HepG2 (cell line): ENCODE measurements at regions not wholly inside any gene's neighbourhood (a gene's known extent, or its start where the extent isn't known, plus 50 kb on each side); places are given as distances from the start of the nearest gene placed in this dataset.

Source experiments
- ATAC-seq: fragments of 200-7000 bp; cut with Tn5 transposase; 3 replicates; pipeline ENCODE4 v1.9.1; 2020; ENCODE audit warnings: mild to moderate bottlenecking, moderate library complexity
- BruUV-seq: library from RNA; stranded (reverse); fragments of 400-500 nt; replicated peaks from 2 replicates; lab custom pipeline; 2021; lab: Mats Ljungman, UMichigan
- CTCF ChIA-PET: fragments of 300-600 bp; formaldehyde crosslinking; extraction: SDS; loops from one replicate; lab custom pipeline; 2021; ENCODE audit warnings: low total read pairs, inconsistent platforms, low intra/inter-chr PET ratio; lab: Yijun Ruan, JAX
- POLR2A ChIA-PET: fragments of 350-600 bp; sonication (Branson Sonifier 250); formaldehyde crosslinking; loops from one replicate; lab custom pipeline; 2020; ENCODE audit warnings: antibody characterized with exemption, inconsistent platforms; lab: Yijun Ruan, JAX
- DNase-seq: peaks from one replicate; pipeline ENCODE4 v3.0.0-alpha.2; 2015; ENCODE audit warnings: low spot score
- FAIRE-seq: peaks from 3 replicates; lab custom pipeline; 2011; peaks lifted over from hg19 to GRCh38; lab: Jason Lieb, UNC
- H2AFZ ChIP-seq: one replicate; pipeline ENCODE4 v1.6.1; 2011; ENCODE audit warnings: low read length, inconsistent platforms
- H3K27ac ChIP-seq: fragments of 300-600 bp; 3 replicates; pipeline ENCODE4 v1.8.0; 2011; ENCODE audit warnings: mixed run types, mild to moderate bottlenecking, mixed read lengths, low read length, inconsistent platforms; ENCODE audit not compliant: insufficient read depth; ENCODE audit errors: extremely low read length
- H3K27me3 ChIP-seq, 2 experiments: fragments of 200-600 bp in 1 of 2; 2 replicates in 1 of 2; 3 replicates in 1 of 2; pipeline versions ENCODE4 v1.6.0 to v1.8.0; 2011; ENCODE audit warnings: low read length in 2 of 2, mild to moderate bottlenecking in 2 of 2, moderate library complexity in 2 of 2, inconsistent platforms in 1 of 2; ENCODE audit not compliant: insufficient read depth in 2 of 2, control insufficient read depth in 1 of 2
- H3K36me3 ChIP-seq, 2 experiments: fragments of 200-600 bp in 1 of 2; replicated peaks in 1 of 2; 2 replicates in 1 of 2; 3 replicates in 1 of 2; pipeline versions ENCODE4 v1.5.1 to v1.8.0; 2011; ENCODE audit warnings: low read length in 2 of 2, inconsistent platforms in 1 of 2; ENCODE audit not compliant: insufficient read depth in 2 of 2, control insufficient read depth in 1 of 2
- H3K4me1 ChIP-seq: 2 replicates; pipeline ENCODE4 v1.5.1; 2012; ENCODE audit warnings: low read length, inconsistent platforms; ENCODE audit not compliant: insufficient read depth
- H3K4me2 ChIP-seq: 2 replicates; pipeline ENCODE4 v1.6.0; 2011; ENCODE audit warnings: low read depth, low read length, inconsistent platforms
- H3K4me3 ChIP-seq, 3 experiments: fragments of 200-600 bp in 1 of 3; sonication (generic), shearing (Covaris generic) in 1 of 3; replicated peaks in 1 of 3; 2 replicates each; pipeline ENCODE4 v1.5.1; 2011 to 2016; ENCODE audit warnings: low read length in 3 of 3, inconsistent platforms in 2 of 3, low read depth in 2 of 3, mild to moderate bottlenecking in 2 of 3, control low read depth in 1 of 3, mixed read lengths in 1 of 3; ENCODE audit not compliant: insufficient read depth in 1 of 3
- H3K79me2 ChIP-seq: one replicate; pipeline ENCODE4 v1.6.1; 2011; ENCODE audit warnings: low read length, inconsistent platforms; ENCODE audit not compliant: insufficient read depth
- H3K9ac ChIP-seq: 2 replicates; pipeline ENCODE4 v1.6.0; 2011; ENCODE audit warnings: mild to moderate bottlenecking, low read depth, low read length, inconsistent platforms; ENCODE audit not compliant: insufficient read depth
- H3K9me3 ChIP-seq: 2 replicates; pipeline ENCODE4 v1.5.1; 2012; ENCODE audit warnings: mild to moderate bottlenecking, low read length
- H4K20me1 ChIP-seq: 2 replicates; pipeline ENCODE4 v1.6.0; 2011; ENCODE audit warnings: inconsistent platforms, mild to moderate bottlenecking, low read length, moderate library complexity; ENCODE audit not compliant: insufficient read depth
- ARNT ChIP-seq: fragments of 450-650 bp; IDR thresholded peaks from 2 replicates; pipeline ENCODE4 v1.6.1; 2017
- GABPA ChIP-seq, 2 experiments: IDR thresholded peaks; 2 replicates each; pipeline ENCODE4 v1.6.1; 2011 to 2016; ENCODE audit warnings: low read depth in 2 of 2, low read length in 1 of 2, missing biosample characterization in 1 of 2, missing genetic modification characterization in 1 of 2
- NCOA5 ChIP-seq: sonication (generic); formaldehyde crosslinking; IDR thresholded peaks from 2 replicates; pipeline ENCODE4 v1.4.0; 2020; ENCODE audit warnings: missing genetic modification reagents
- PHF20 ChIP-seq: sonication (generic); formaldehyde crosslinking; IDR thresholded peaks from 2 replicates; pipeline ENCODE4 v1.5.0; 2020; ENCODE audit warnings: mild to moderate bottlenecking, missing genetic modification reagents
- ZNF512B ChIP-seq: sonication (generic); formaldehyde crosslinking; IDR thresholded peaks from 2 replicates; pipeline ENCODE4 v1.5.1; 2020; ENCODE audit warnings: missing genetic modification reagents, mild to moderate bottlenecking, borderline replicate concordance
- ZNF614 ChIP-seq: IDR thresholded peaks from 2 replicates; pipeline ENCODE4 v1.6.1; 2018; ENCODE audit warnings: missing biosample characterization, missing genetic modification reagents, inconsistent platforms, borderline replicate concordance
- ZNF629 ChIP-seq: sonication (generic); formaldehyde crosslinking; conservative IDR thresholded peaks from 2 replicates; pipeline ENCODE4 v1.5.0; 2020; ENCODE audit warnings: missing genetic modification reagents
- ZNF713 ChIP-seq: sonication (generic); formaldehyde crosslinking; IDR thresholded peaks from 2 replicates; pipeline ENCODE4 v1.4.0; 2020; ENCODE audit warnings: mild to moderate bottlenecking, missing genetic modification reagents
- ZNF737 ChIP-seq: sonication (generic); formaldehyde crosslinking; IDR thresholded peaks from 2 replicates; pipeline ENCODE4 v1.5.0; 2020; ENCODE audit warnings: missing genetic modification reagents, mild to moderate bottlenecking, borderline replicate concordance
- whole genome bisulfite sequencing: methylation state at CpG from one replicate; pipeline ENCODE4 v1.1.6; 2017; ENCODE audit warnings: low lambda C conversion rate; 5-methylcytosine and 5-hydroxymethylcytosine counted together
- in situ Hi-C: cut with HindIII; loops from 2 replicates; pipeline ENCODE4 v1.10.0; 2017; ENCODE audit warnings: low pct_unique_long_range_greater_than_20kb; ENCODE audit not compliant: extremely low pct_ligation_motif_present
- intact Hi-C: fragments of 100-400 bp; cut with micrococcal nuclease; formaldehyde crosslinking; loops from one replicate; pipeline ENCODE4 v1.10.0; 2022; ENCODE audit not compliant: unreplicated experiment
- TF ChIP-seq, protein P1 (sequence below): sonication (generic); formaldehyde crosslinking; IDR thresholded peaks from 2 replicates; pipeline ENCODE4 v1.4.0; 2020; ENCODE audit warnings: missing genetic modification reagents, mild to moderate bottlenecking, borderline replicate concordance
- TF ChIP-seq, protein P2 (sequence below): sonication (generic); formaldehyde crosslinking; IDR thresholded peaks from 2 replicates; pipeline ENCODE4 v1.5.1; 2020; ENCODE audit warnings: missing genetic modification reagents, mild to moderate bottlenecking, borderline replicate concordance

DNA sequence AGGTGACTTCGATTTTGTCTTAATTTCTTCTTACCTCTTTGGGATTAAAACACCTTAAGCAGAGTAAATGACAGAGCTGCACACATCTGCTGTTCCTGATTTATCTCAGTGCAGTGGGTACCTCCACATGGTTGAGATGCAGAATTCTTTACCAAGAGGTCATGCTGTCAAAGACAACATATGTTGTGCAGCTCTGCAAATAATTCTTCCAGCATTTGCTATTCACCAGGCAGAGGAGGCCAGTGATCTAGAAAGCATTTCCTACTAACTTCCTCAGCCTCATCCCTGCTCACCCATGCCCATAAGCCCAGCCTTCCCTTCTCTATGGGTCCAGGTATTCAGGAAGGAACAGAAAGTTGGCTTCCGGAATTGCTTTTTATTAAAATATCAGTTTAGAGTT is 109.3 kb downstream of the THBS2 start:
- FAIRE-seq, result no peak
- H3K27me3 ChIP-seq, result peaks cover 5 to 58% of the 10 kb centered on the region in 2 experiments; a peak in 4 of 5 replicates
- POLR2A ChIA-PET, result no interaction called here

More for the DNA sequence above, 109.3 kb downstream of the THBS2 start:
- intact Hi-C loops (no loop called here), in situ Hi-C loops (no loop called here)
- no peak overlapping the region for H3K4me3 ChIP-seq
- TF ChIP-seq ZNF614 (CRISPR knock-in tag), result no peak
- TF ChIP-seq GABPA (IDR thresholded peaks at IDR 0.05; ENCODE audit: low read depth, low read length), result no peak
- no peak for TF ChIP-seq GABPA (CRISPR knock-in tag; IDR thresholded peaks at IDR 0.05; ENCODE audit: low read depth)
- no peak for TF ChIP-seq PHF20
- TF ChIP-seq NCOA5 (CRISPR knock-in tag), result no peak
- TF ChIP-seq, protein P1, sequence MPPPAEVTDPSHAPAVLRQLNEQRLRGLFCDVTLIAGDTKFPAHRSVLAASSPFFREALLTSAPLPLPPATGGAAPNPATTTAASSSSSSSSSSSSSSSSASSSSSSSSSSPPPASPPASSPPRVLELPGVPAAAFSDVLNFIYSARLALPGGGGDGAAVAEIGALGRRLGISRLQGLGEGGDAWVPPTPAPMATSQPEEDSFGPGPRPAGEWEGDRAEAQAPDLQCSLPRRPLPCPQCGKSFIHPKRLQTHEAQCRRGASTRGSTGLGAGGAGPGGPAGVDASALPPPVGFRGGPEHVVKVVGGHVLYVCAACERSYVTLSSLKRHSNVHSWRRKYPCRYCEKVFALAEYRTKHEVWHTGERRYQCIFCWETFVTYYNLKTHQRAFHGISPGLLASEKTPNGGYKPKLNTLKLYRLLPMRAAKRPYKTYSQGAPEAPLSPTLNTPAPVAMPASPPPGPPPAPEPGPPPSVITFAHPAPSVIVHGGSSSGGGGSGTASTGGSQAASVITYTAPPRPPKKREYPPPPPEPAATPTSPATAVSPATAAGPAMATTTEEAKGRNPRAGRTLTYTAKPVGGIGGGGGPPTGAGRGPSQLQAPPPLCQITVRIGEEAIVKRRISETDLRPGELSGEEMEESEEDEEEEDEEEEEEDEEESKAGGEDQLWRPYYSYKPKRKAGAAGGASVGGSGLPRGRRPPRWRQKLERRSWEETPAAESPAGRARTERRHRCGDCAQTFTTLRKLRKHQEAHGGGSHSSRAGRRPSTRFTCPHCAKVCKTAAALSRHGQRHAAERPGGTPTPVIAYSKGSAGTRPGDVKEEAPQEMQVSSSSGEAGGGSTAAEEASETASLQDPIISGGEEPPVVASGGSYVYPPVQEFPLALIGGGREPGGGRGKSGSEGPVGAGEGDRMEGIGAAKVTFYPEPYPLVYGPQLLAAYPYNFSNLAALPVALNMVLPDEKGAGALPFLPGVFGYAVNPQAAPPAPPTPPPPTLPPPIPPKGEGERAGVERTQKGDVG (CRISPR knock-in tag), result no peak
- no peak for TF ChIP-seq ZNF629 (CRISPR knock-in tag)
- no peak for TF ChIP-seq ZNF737
- no peak for TF ChIP-seq ARNT
- no peak for TF ChIP-seq ZNF713 (CRISPR knock-in tag)
- TF ChIP-seq, protein P2, sequence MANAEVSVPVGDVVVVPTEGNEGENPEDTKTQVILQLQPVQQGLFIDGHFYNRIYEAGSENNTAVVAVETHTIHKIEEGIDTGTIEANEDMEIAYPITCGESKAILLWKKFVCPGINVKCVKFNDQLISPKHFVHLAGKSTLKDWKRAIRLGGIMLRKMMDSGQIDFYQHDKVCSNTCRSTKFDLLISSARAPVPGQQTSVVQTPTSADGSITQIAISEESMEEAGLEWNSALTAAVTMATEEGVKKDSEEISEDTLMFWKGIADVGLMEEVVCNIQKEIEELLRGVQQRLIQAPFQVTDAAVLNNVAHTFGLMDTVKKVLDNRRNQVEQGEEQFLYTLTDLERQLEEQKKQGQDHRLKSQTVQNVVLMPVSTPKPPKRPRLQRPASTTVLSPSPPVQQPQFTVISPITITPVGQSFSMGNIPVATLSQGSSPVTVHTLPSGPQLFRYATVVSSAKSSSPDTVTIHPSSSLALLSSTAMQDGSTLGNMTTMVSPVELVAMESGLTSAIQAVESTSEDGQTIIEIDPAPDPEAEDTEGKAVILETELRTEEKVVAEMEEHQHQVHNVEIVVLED (CRISPR knock-in tag), result no peak
- no peak for TF ChIP-seq ZNF512B (CRISPR knock-in tag)
- ATAC-seq (no peak), DNase-seq (no peak)
- whole genome bisulfite sequencing, result 5% methylated on average over 2 of the region's 2 CpGs
- no peaks in the 10 kb centered on the region for H3K79me2 ChIP-seq
- H4K20me1 ChIP-seq, result no peaks in the 10 kb centered on the region
- no peak overlapping the region for H3K27ac ChIP-seq
- no peaks in the 10 kb centered on the region for H3K4me1 ChIP-seq
- H2AFZ ChIP-seq, result no peak overlapping the region
- BruUV-seq, result no TSS peak
- CTCF ChIA-PET, result no interaction called here
- H3K9me3 ChIP-seq, result no peaks in the 10 kb centered on the region
- no peak overlapping the region for H3K9ac ChIP-seq
- H3K4me2 ChIP-seq, result no peak overlapping the region
- no peaks in the 10 kb centered on the region for H3K36me3 ChIP-seq
